Fibroblast of lung (primary cell): ENCODE measurements at regions not wholly inside any gene's neighbourhood (a gene's known extent, or its start where the extent isn't known, plus 50 kb on each side); places are given as distances from the start of the nearest gene placed in this dataset.
"Not testable (repeated sequence)": the region's sequence is repeated elsewhere in the genome, so short reads cannot be mapped to it uniquely, and the experiment has no call there.

Source experiments
- DNase-seq, 2 donors: peaks; one replicate each; pipeline versions ENCODE4 v3.0.0 to v3.0.0-alpha.2; 2010; ENCODE audit warnings: low read depth in 2 of 2
- H2AFZ ChIP-seq: 2 replicates; pipeline ENCODE4 v1.5.1; 2012; ENCODE audit warnings: low read length, control low read depth, inconsistent platforms
- H3K27ac ChIP-seq: 2 replicates; pipeline ENCODE4 v1.5.1; 2011; ENCODE audit warnings: low read length, control low read depth; ENCODE audit not compliant: insufficient read depth
- H3K27me3 ChIP-seq: 2 replicates; pipeline ENCODE4 v1.5.1; 2011; ENCODE audit warnings: mild to moderate bottlenecking, low read length; ENCODE audit not compliant: control insufficient read depth, insufficient read depth
- H3K36me3 ChIP-seq: 2 replicates; pipeline ENCODE4 v1.5.1; 2011; ENCODE audit warnings: low read length; ENCODE audit not compliant: control insufficient read depth, insufficient read depth
- H3K4me1 ChIP-seq: 2 replicates; pipeline ENCODE4 v1.5.1; 2011; ENCODE audit warnings: low read length; ENCODE audit not compliant: control insufficient read depth, insufficient read depth; ENCODE audit errors: extremely low read depth
- H3K4me2 ChIP-seq: 2 replicates; pipeline ENCODE4 v1.5.1; 2011; ENCODE audit warnings: low read length, control low read depth; ENCODE audit not compliant: insufficient read depth; ENCODE audit errors: extremely low read depth
- H3K4me3 ChIP-seq, 4 experiments: fragments of 200-600 bp in 1 of 4; sonication (generic) in 1 of 4; replicated peaks in 1 of 4; 2 replicates each; pipeline ENCODE4 v1.5.1; 2011 to 2016; ENCODE audit warnings: low read length in 4 of 4, low read depth in 3 of 4, mild to moderate bottlenecking in 3 of 4, control low read depth in 2 of 4, inconsistent platforms in 1 of 4, mixed read lengths in 1 of 4; ENCODE audit not compliant: insufficient read depth in 1 of 4; ENCODE audit errors: control extremely low read depth in 1 of 4
- H3K79me2 ChIP-seq: 2 replicates; pipeline ENCODE4 v1.5.1; 2012; ENCODE audit warnings: mild to moderate bottlenecking, low read length, inconsistent platforms; ENCODE audit not compliant: control insufficient read depth, insufficient read depth
- H3K9ac ChIP-seq: 2 replicates; pipeline ENCODE4 v1.5.1; 2011; ENCODE audit warnings: mild to moderate bottlenecking, low read length, control low read depth; ENCODE audit not compliant: insufficient read depth
- H3K9me3 ChIP-seq: 2 replicates; pipeline ENCODE4 v1.5.1; 2012; ENCODE audit warnings: low read depth, low read length; ENCODE audit not compliant: control insufficient read depth, insufficient read depth
- H4K20me1 ChIP-seq: 2 replicates; pipeline ENCODE4 v1.5.1; 2011; ENCODE audit warnings: low read length; ENCODE audit not compliant: control insufficient read depth, insufficient read depth; ENCODE audit errors: extremely low read depth

DNA sequence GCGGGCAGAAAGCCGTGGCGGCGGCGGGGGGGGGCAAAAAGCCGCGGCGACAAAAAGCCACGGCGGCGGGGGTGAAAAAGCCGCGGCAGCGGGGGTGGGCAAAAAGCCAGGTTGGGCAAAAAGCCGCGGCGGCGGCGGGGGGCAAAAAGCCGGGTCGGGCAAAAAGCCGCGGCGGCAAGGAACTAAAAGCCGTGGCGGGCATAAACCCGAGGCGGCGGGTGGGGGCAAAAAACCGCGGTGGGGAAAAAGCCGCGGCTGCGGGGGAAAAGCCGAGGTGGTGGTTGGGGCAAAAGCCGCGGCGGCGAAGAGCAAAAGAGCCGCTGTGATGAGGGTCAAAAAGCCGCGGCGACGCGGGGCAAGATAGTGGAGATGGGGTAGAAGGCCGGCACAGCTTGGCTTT, 1834.2 kb downstream of the FOXD4L5 start:
- H2AFZ ChIP-seq, H3K9ac ChIP-seq, H3K4me3 ChIP-seq: not testable (repeated sequence)

GRCh38 chr9:63425123-63425522, 1859.9 kb downstream of the FOXD4L5 start:
- H2AFZ ChIP-seq, H3K4me1 ChIP-seq, H4K20me1 ChIP-seq, DNase-seq, H3K36me3 ChIP-seq, H3K4me3 ChIP-seq, H3K9ac ChIP-seq, H3K9me3 ChIP-seq, H3K27me3 ChIP-seq, H3K4me2 ChIP-seq, H3K79me2 ChIP-seq, H3K27ac ChIP-seq: not testable (repeated sequence)

More for the DNA sequence above, 1834.2 kb downstream of the FOXD4L5 start:
- H3K79me2 ChIP-seq, DNase-seq, H3K9me3 ChIP-seq, H3K4me2 ChIP-seq, H3K27me3 ChIP-seq, H4K20me1 ChIP-seq, H3K27ac ChIP-seq, H3K4me1 ChIP-seq, H3K36me3 ChIP-seq: not testable (repeated sequence)

DNA sequence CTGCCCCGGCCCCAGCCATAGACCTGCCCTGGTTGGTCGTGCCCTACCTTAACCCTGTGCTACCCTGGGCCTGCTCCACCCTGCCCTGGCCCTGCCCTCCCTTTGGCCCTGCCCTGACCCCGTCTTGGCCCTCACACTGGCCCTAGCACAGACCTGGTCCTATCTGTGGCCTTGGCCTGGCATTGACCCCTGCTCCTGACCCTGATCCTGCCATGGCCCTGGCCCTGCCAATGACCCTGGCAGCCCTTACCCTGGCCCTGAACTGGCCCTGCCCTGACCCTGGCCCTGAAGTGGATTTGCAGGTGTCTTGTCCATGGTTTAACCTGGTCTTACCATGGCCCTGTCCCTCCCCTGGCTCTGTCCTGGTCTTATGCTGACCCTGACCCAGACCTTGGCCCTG, 1894.1 kb downstream of the FOXD4L5 start:
- H2AFZ ChIP-seq, H4K20me1 ChIP-seq, H3K36me3 ChIP-seq, H3K4me2 ChIP-seq, H3K79me2 ChIP-seq, H3K27me3 ChIP-seq, H3K4me1 ChIP-seq, H3K27ac ChIP-seq, DNase-seq, H3K4me3 ChIP-seq, H3K9ac ChIP-seq, H3K9me3 ChIP-seq: not testable (repeated sequence)

DNA sequence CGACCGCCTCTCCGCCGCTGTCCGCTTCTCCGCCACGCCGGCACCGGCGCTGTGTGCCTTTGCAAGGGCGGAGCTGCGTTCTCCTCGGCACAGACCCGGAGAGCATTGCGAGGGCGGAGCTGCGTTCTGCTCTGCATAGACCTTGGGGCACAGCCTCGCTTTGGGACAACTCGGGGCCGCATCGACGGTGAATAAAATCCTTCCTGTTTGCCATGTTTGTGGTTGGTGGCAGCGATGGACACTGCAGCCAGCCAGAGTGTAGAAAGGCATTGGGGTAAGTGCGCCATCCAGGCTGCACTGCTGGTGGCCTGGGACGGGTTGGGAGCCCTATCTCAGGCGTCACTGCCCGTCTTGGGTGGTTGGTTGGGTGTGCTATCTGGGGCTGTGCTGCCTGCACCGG, 1899.5 kb downstream of the FOXD4L5 start:
- H3K27ac ChIP-seq, H3K4me1 ChIP-seq, H3K4me2 ChIP-seq, H3K4me3 ChIP-seq, H3K27me3 ChIP-seq, H3K9me3 ChIP-seq, H3K9ac ChIP-seq, H2AFZ ChIP-seq, H3K79me2 ChIP-seq, H3K36me3 ChIP-seq, H4K20me1 ChIP-seq: not testable (repeated sequence)
- peak in 1 of 2 donors; percentile 1 for DNase-seq

DNA sequence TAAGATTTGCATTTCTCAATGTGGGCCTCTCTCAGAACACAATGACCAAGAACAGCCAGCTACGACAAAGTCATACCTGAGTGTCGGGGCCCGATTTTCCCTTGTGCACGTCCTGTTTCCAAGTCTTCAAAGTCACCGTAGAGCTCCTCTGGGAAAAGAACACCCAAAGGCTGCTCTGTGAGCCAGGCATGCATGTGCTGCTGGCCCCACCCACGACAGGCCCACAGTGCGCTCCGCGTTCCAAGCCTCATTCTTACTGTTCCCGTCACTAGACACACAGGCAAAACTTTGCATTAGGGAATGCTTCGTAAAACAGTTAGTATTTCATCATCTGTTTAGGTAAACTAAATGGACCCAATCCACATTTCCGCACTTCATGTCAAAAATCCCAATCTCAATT, 1905.1 kb downstream of the FOXD4L5 start:
- not testable (repeated sequence) for H3K79me2 ChIP-seq, H2AFZ ChIP-seq, H3K27me3 ChIP-seq, DNase-seq, H3K27ac ChIP-seq, H3K4me2 ChIP-seq, H3K36me3 ChIP-seq, H3K9me3 ChIP-seq, H4K20me1 ChIP-seq, H3K9ac ChIP-seq, H3K4me3 ChIP-seq, H3K4me1 ChIP-seq

DNA sequence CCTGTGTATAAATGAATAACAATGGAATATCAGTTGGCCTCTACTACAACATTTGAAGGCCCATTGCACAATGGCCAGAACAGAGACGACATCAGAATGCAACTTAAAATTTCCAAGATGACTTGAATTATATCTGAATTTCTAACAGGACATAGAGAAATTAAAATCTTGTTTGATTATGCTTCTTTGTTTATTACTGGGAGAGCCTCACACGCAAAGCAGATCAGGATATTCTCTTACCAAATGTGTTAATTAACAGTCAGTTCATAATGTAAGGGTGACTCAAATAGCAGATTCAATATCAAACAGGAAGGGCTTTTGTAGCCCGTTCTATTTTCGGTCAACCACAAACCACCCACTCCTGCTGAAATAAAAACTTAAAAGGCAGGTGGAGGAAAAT, 1930.8 kb downstream of the FOXD4L5 start:
- not testable (repeated sequence) for H3K9me3 ChIP-seq, DNase-seq, H3K27me3 ChIP-seq, H3K27ac ChIP-seq, H3K4me1 ChIP-seq, H3K36me3 ChIP-seq, H4K20me1 ChIP-seq, H3K4me2 ChIP-seq, H3K79me2 ChIP-seq, H2AFZ ChIP-seq, H3K4me3 ChIP-seq, H3K9ac ChIP-seq

- H3K27ac ChIP-seq, H3K27me3 ChIP-seq, H3K9ac ChIP-seq, DNase-seq, H3K4me3 ChIP-seq, H3K9me3 ChIP-seq, H3K36me3 ChIP-seq, H3K79me2 ChIP-seq, H3K4me2 ChIP-seq, H2AFZ ChIP-seq, H4K20me1 ChIP-seq, H3K4me1 ChIP-seq: not testable (repeated sequence)
Observed at GRCh38 chr9:63347347-63347746, 1937.7 kb downstream of the FOXD4L5 start.
